Lung (tissue), 12 donors: ENCODE measurements at regions not wholly inside any gene's neighbourhood (a gene's known extent, or its start where the extent isn't known, plus 50 kb on each side); places are given as distances from the start of the nearest gene placed in this dataset. TPM values are rescaled to one million over a fixed set of nuclear protein-coding genes. Genes with fewer than 3 reads are reported as not detected.

ENCODE experiments used
- ATAC-seq: fragments of 200-7000 bp; cut with Tn5 transposase; one replicate; pipeline ENCODE4 v1.9.1; 2020; ENCODE audit warnings: moderate number of reproducible peaks; ENCODE audit not compliant: insufficient read depth, low FRiP score
- DNase-seq, 3 donors: peaks; one replicate each; pipeline ENCODE4 v3.0.0-alpha.2; 2013 to 2017
- H3K27ac ChIP-seq, 2 donors: one replicate each; pipeline ENCODE4 v1.5.1; 2013; ENCODE audit warnings: mild to moderate bottlenecking in 2 of 2, moderate library complexity in 2 of 2, control low read depth in 1 of 2, inconsistent platforms in 1 of 2, low read depth in 1 of 2, low read length in 1 of 2
- H3K27me3 ChIP-seq, 3 donors: one replicate each; pipeline ENCODE4 v1.5.1; 2013; ENCODE audit warnings: low read length in 2 of 3; ENCODE audit not compliant: control insufficient read depth in 3 of 3, insufficient read depth in 3 of 3
- H3K36me3 ChIP-seq, 4 donors: one replicate each; pipeline ENCODE4 v1.5.1; 2013; ENCODE audit warnings: low read length in 4 of 4, mild to moderate bottlenecking in 1 of 4, moderate library complexity in 1 of 4; ENCODE audit not compliant: control insufficient read depth in 4 of 4, insufficient read depth in 4 of 4
- H3K4me1 ChIP-seq, 5 donors: one replicate each; pipeline ENCODE4 v1.5.1; 2013; ENCODE audit warnings: low read length in 5 of 5, mild to moderate bottlenecking in 2 of 5, moderate library complexity in 1 of 5; ENCODE audit not compliant: control insufficient read depth in 5 of 5, insufficient read depth in 5 of 5
- H3K4me3 ChIP-seq: one replicate; pipeline ENCODE4 v1.5.1; 2013; ENCODE audit warnings: mild to moderate bottlenecking, control low read depth, moderate library complexity
- H3K9ac ChIP-seq, 2 donors: one replicate each; pipeline ENCODE4 v1.5.1; 2013; ENCODE audit warnings: low read length in 2 of 2, control low read depth in 1 of 2; ENCODE audit not compliant: insufficient read depth in 1 of 2
- H3K9me3 ChIP-seq, 4 donors: one replicate each; pipeline ENCODE4 v1.5.1; 2013; ENCODE audit warnings: low read length in 3 of 4, mild to moderate bottlenecking in 1 of 4, moderate library complexity in 1 of 4; ENCODE audit not compliant: control insufficient read depth in 4 of 4, insufficient read depth in 3 of 4
- CTCF ChIP-seq: IDR thresholded peaks from 2 replicates; pipeline ENCODE4 v1.5.1; 2012; ENCODE audit warnings: mild to moderate bottlenecking; ENCODE audit errors: control extremely low read depth, extremely low read depth
- WGBS, 2 donors: extraction: QIAGEN DNeasy Blood & Tissue Kit; methylation state at CpG; one replicate each; pipeline ENCODE4 v1.1.7; 2013; 5-methylcytosine and 5-hydroxymethylcytosine counted together
- small RNA-seq: library from RNA; depleted of rRNA; stranded (forward); fragments of <200 nt; gene quantifications from one replicate; pipeline ENCODE3, GENCODE V24; 2014; ENCODE audit warnings: low replicate concordance
- donor health status: control.
- donor health status: control.
- donor health status: Bipolar disorder and iron deficiency.
- donor health status: healthy.
- donor health status: DM: yes; HTN: yes; CAD: no.

GRCh38 chr1:9482816-9483572 is 56.3 kb upstream of the SLC25A33 start:
- DNase-seq = no peak
- Histone ChIP-seq H3K4me1 (peaks cover 0 to 20% (median 0%) of the 10 kb centered on the region in 5 donors), H3K4me3 (no peak overlapping the region), H3K9ac (no peak overlapping the region), H3K9me3 (no peaks in the 10 kb centered on the region), H3K27me3 (no peaks in the 10 kb centered on the region), H3K36me3 (no peaks in the 10 kb centered on the region), H3K27ac (no peak overlapping the region)
- no peak for TF ChIP-seq CTCF
- no peak for ATAC-seq
- WGBS, 2 donors = 74 to 88% methylated on average over 19 of the region's 19 CpGs

GRCh38 chr1:9486466-9487140 is 52.7 kb upstream of the SLC25A33 start:
- no peaks in the 10 kb centered on the region for H3K27me3 ChIP-seq
- H3K36me3 ChIP-seq = no peaks in the 10 kb centered on the region
- no peak overlapping the region for H3K9ac ChIP-seq
- ATAC-seq (no peak), DNase-seq (peak; percentile 59 to 86 (median 79))
- H3K4me1 ChIP-seq = peaks cover 0 to 31% (median 6%) of the 10 kb centered on the region in 5 donors
- H3K9me3 ChIP-seq = no peaks in the 10 kb centered on the region
- H3K4me3 ChIP-seq = no peak overlapping the region
- WGBS, 2 donors = 75 to 84% methylated on average over 12 of the region's 12 CpGs
- TF ChIP-seq CTCF = no peak
- no peak overlapping the region for H3K27ac ChIP-seq

Small RNAs in the stretch of these regions (small RNA-seq; reads per million reads assigned to genes)
- gene RNA5SP40 = not detected
